Activated T-cell treated with anti-CD3 and anti-CD28 coated beads, Interleukin-2, amount 50 U/mL, for 24 hours (primary cell): ENCODE measurements at regions not wholly inside any gene's neighbourhood (a gene's known extent, or its start where the extent isn't known, plus 50 kb on each side); places are given as distances from the start of the nearest gene placed in this dataset.
"Not testable (repeated sequence)": the region's sequence is repeated elsewhere in the genome, so short reads cannot be mapped to it uniquely, and the experiment has no call there.

Source experiments
- DNase-seq: peaks from one replicate; pipeline ENCODE4 v3.0.0-alpha.2; 2020
- H3K27ac Mint-ChIP-seq: 2 replicates; pipeline ENCODE4 v1.8.0; 2020; ENCODE audit warnings: mild to moderate bottlenecking, mixed read lengths
- H3K27me3 Mint-ChIP-seq: 2 replicates; pipeline ENCODE4 v1.8.0; 2020; ENCODE audit warnings: mixed read lengths
- H3K36me3 Mint-ChIP-seq: 2 replicates; pipeline ENCODE4 v1.8.0; 2020; ENCODE audit warnings: low read depth, mixed read lengths
- H3K4me1 Mint-ChIP-seq: 2 replicates; pipeline ENCODE4 v1.8.0; 2020; ENCODE audit warnings: low read depth, mixed read lengths
- H3K4me3 Mint-ChIP-seq: 2 replicates; pipeline ENCODE4 v1.8.0; 2020; ENCODE audit warnings: mild to moderate bottlenecking, moderate library complexity, mixed read lengths
- H3K9me3 Mint-ChIP-seq: 2 replicates; pipeline ENCODE4 v1.8.0; 2020; ENCODE audit warnings: mixed read lengths

DNA sequence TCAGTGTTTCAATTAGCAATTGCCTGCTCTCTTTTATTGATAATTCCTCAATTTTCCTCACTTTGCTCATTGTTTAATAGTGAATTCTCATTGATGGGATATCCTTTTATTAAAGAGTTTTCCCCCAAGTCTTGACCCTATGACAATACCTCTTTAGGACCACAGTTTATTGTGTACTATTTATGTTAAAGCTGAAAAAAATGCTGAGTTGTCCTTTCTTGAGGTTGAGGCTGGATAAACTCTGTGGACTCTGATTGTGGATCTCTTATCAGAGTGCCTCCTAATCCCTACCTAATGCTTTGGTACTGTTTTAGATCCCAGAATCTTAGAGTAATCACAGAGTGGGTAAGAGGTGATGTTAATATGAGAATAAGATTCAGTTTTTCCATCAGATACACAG lies 416.3 kb upstream of the GBE1 start:
- no peak for DNase-seq
- Mint-ChIP-seq H3K36me3 (no peaks in the 10 kb centered on the region), H3K4me1 (no peaks in the 10 kb centered on the region), H3K27me3 (no peaks in the 10 kb centered on the region), H3K27ac (no peak overlapping the region), H3K4me3 (no peak overlapping the region), H3K9me3 (no peaks in the 10 kb centered on the region)

DNA sequence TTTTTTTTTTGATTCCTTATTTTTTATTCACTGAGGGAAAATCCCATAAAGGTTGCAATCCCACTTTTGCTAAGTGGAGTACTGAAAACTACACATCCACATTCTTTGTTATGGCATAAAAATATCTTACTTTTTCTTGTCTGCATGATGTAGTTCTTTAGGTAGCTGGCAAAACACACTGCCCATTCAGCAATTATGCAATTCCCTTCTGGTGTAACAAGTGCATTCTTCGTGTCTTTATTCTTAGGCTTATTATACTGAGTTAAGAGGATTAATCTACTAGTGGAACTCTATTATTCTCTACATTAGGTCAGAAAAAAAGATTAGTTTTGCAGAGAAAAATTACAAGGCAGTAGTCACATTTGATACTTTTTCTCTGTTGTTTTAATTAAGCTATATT lies 403.8 kb upstream of the GBE1 start:
- H3K9me3 Mint-ChIP-seq, result peaks cover 4% of the 10 kb centered on the region

DNA sequence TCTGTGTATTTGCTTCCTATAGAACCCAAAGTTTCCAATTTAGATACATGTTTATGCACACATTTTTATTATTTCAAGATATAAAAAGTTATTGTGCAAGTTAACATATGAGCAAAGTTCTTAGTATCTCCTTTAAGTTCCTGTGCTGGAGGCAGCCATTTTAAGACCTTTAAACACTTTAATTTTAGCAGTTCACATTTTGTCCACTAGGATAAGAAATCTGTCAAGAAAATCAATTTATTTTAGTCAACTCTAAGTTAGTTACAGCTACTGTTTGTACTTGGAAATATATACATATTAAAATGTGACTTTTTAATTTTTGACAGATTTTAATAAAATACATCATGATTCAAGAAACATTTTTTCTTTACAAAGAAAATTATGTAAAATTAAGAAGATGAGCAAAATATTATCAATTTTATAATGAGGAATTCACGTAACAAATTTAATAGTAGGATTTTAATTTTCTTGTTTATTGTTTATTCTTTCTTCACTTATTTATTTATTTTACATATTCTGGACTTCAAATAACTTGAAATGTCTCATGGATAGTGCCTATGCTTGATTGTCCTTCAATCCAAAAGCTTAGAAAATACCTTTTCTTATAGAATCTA lies 402.6 kb upstream of the GBE1 start:
- DNase-seq, result no peak
- Mint-ChIP-seq H3K4me3 (no peak overlapping the region), H3K9me3 (no peaks in the 10 kb centered on the region), H3K27me3 (no peaks in the 10 kb centered on the region), H3K36me3 (no peaks in the 10 kb centered on the region), H3K4me1 (no peaks in the 10 kb centered on the region), H3K27ac (no peak overlapping the region)

More for the DNA sequence above, 403.8 kb upstream of the GBE1 start:
- Mint-ChIP-seq H3K36me3 (no peaks in the 10 kb centered on the region), H3K4me3 (no peak overlapping the region), H3K27me3 (no peaks in the 10 kb centered on the region), H3K4me1 (no peaks in the 10 kb centered on the region), H3K27ac (no peak overlapping the region)
- no peak for DNase-seq

DNA sequence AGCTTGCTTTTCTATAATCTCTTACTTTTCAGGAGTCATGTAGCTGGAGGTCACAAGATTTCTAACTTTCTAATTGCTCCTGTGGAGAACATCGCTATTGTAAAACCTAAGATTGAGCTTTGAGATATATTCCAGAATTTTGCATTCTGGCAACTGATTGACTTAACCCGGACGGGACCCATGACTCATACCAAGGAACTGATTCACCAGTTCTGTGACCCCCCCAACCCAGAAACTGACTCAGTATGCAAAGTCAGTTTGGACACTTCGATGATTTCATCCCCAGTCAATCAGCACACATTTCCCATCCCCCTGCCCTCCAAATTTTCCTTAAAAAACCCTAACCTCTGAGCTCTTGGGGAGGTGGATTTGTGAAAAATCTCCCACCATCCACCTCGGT lies 396.5 kb upstream of the GBE1 start:
- Mint-ChIP-seq H3K27ac (no peak overlapping the region), H3K36me3 (no peaks in the 10 kb centered on the region), H3K27me3 (no peaks in the 10 kb centered on the region), H3K9me3 (no peaks in the 10 kb centered on the region), H3K4me1 (no peaks in the 10 kb centered on the region), H3K4me3 (no peak overlapping the region)
- no peak for DNase-seq

DNA sequence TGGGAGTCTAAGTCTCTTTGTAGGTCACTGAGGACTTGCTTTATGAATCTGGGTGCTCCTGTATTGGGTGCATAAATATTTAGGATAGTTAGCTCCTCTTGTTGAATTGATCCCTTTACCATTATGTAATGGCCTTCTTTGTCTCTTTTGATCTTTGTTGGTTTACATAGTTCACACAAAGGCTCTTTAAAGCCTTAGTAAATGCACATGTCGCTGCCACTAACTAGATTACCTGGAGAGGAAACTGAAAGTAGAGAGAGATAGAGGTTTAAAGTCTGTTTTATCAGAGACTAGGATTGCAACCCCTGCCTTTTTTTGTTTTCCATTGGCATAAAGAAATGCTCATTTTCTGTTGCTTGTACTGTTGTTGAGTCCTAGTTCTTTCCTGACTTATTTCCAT lies 392.4 kb upstream of the GBE1 start:
- H3K9me3 Mint-ChIP-seq, H3K36me3 Mint-ChIP-seq, DNase-seq, H3K4me1 Mint-ChIP-seq, H3K27me3 Mint-ChIP-seq, H3K4me3 Mint-ChIP-seq, H3K27ac Mint-ChIP-seq: not testable (repeated sequence)

DNA sequence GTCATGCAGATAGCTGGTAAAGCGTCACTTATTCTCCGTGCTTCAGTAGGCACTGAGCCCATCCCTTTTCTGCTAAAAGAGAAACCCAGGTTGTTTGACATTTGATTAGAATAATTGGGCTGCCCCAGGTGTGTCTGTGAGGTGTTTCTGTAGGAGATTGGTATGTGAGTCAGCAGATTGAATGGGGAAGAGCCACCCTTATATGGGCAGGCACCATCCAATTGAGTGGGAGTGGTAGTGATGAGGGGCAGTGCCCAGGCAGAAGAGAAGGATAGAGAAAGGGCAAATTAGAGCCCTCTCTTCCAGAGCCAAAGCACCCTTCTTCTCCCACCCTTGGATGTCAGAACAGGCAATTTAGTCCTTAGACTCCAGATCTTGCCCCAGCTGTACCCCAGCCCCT lies 384.3 kb upstream of the GBE1 start:
- Mint-ChIP-seq H3K27ac (no peak overlapping the region), H3K4me3 (no peak overlapping the region)

DNA sequence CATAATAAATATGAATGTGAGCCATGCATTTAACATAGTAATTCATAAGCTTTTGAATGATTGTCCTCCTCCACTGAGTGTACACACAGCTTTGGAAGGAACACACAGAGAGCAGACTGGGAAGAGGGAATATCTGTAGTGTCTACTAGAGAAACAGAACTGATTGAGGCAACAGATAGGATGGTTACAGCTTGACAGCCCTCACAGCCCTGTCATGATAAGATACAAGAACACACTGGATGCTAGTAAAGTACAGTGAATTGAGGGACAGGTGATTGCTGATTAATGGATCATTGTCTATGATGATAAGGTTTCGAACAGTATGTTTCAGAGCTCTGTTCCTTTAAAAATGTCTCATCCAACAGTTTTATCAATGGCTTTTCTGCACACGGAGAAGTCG lies 383.4 kb upstream of the GBE1 start:
- no peak for DNase-seq
- no peaks in the 10 kb centered on the region for H3K27me3 Mint-ChIP-seq
- H3K27ac Mint-ChIP-seq, result no peak overlapping the region
- no peak overlapping the region for H3K4me3 Mint-ChIP-seq
- H3K36me3 Mint-ChIP-seq, result no peaks in the 10 kb centered on the region
- no peaks in the 10 kb centered on the region for H3K4me1 Mint-ChIP-seq
- no peaks in the 10 kb centered on the region for H3K9me3 Mint-ChIP-seq

More for the DNA sequence above, 384.3 kb upstream of the GBE1 start:
- DNase-seq, result no peak
- no peaks in the 10 kb centered on the region for H3K27me3 Mint-ChIP-seq
- no peaks in the 10 kb centered on the region for H3K9me3 Mint-ChIP-seq
- H3K4me1 Mint-ChIP-seq, result no peaks in the 10 kb centered on the region
- H3K36me3 Mint-ChIP-seq, result no peaks in the 10 kb centered on the region

DNA sequence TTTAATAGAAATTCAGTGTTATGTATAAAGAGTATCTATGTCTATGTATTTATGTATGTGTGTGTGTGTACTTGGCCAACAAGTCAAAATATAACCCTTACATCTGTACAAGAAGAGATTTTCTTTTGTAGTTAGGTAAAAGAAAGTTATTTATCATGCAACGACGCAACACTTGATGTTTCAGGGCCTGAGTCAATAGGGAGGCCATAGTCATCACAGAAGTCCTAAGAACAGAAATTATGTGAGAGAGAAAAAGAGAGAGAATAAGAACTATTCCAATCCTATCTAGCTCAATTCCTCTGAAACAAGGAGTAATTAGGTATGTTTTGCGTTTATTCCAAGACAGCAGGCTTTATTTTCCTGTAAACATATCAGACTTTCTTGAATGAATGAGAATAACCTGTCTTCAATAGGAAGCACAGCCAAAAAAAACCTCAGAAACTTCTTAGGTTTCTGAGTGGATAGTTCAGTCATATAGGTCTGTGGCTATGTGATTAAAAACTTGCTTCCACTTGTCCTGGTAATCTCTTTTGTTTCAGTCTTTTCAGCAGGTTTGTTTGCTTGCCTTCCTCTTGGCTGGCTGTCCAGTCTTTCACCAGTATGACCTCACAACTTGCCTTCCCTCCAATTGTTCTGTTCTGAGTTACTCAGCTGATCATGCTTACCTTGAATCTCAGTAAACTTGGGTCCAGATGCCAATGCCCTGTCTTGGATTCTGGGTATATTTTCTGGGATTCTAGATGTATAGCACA lies 382.4 kb upstream of the GBE1 start:
- Mint-ChIP-seq H3K4me3 (no peak overlapping the region), H3K27me3 (no peaks in the 10 kb centered on the region), H3K27ac (no peak overlapping the region), H3K36me3 (no peaks in the 10 kb centered on the region), H3K9me3 (no peaks in the 10 kb centered on the region), H3K4me1 (no peaks in the 10 kb centered on the region)
- DNase-seq, result no peak

DNA sequence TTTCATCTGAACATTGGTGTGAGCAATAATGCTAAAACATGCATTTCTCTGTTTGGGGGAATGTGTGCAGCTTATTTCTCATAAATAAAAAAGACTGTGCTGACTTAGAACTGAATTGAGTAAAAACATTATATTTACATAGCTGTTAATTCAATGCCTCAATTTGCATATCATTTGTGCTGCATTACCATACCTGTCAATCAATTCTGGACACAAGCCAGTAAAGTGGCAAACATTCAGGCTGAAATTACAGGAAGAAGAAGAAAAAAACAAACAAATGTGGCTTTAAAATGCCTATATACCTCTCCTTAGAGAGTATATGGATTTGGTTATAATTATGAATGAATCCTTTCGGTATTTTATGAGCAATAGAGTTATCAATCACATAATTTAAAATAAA lies 380.1 kb upstream of the GBE1 start:
- Mint-ChIP-seq H3K27ac (no peak overlapping the region), H3K9me3 (no peaks in the 10 kb centered on the region), H3K4me1 (no peaks in the 10 kb centered on the region)

DNA sequence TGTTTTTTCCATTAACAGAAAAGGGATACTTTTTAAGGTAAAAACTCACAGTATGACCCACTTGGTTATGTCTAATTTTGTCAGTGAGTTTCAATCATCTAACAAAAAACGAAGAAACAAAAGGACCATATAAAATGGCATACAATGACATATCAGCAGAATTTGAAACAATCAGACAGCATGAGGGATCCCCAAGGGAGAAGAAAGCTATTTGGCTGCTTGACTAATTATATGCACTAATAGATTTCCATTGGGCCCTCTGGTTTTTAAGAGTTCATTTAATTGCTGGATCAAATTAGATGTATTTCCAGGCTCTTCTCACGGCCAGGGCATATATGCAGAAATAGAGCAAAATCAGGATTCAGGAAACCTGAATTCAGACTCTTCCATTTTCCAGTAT lies 376.4 kb upstream of the GBE1 start:
- no peak overlapping the region for H3K27ac Mint-ChIP-seq
- no peak overlapping the region for H3K4me3 Mint-ChIP-seq
- H3K4me1 Mint-ChIP-seq, result no peaks in the 10 kb centered on the region
- no peaks in the 10 kb centered on the region for H3K27me3 Mint-ChIP-seq
- no peaks in the 10 kb centered on the region for H3K9me3 Mint-ChIP-seq
- no peaks in the 10 kb centered on the region for H3K36me3 Mint-ChIP-seq
- no peak for DNase-seq

More for the DNA sequence above, 380.1 kb upstream of the GBE1 start:
- Mint-ChIP-seq H3K36me3 (no peaks in the 10 kb centered on the region), H3K27me3 (no peaks in the 10 kb centered on the region), H3K4me3 (no peak overlapping the region)
- no peak for DNase-seq

DNA sequence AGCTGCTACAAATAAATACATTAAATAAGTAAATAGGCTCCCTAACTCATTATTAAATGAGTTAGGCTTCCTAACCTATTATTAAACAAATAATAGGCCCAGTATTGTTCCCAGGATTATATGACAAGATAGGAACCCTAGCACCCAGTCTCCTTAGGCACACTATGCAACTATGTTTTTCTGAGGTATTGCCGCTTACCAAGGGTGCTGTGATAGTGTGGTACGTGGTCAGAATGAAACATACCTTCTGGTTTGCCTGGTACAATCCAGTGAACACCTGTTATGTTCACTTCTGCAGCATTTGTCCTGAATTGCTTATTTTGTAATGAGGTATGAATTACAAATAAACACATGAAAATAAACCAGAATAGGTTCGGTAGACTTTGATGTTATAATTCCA lies 375.6 kb upstream of the GBE1 start:
- Mint-ChIP-seq H3K4me3 (no peak overlapping the region), H3K27ac (no peak overlapping the region), H3K9me3 (no peaks in the 10 kb centered on the region), H3K27me3 (no peaks in the 10 kb centered on the region), H3K36me3 (no peaks in the 10 kb centered on the region), H3K4me1 (no peaks in the 10 kb centered on the region)
- no peak for DNase-seq

DNA sequence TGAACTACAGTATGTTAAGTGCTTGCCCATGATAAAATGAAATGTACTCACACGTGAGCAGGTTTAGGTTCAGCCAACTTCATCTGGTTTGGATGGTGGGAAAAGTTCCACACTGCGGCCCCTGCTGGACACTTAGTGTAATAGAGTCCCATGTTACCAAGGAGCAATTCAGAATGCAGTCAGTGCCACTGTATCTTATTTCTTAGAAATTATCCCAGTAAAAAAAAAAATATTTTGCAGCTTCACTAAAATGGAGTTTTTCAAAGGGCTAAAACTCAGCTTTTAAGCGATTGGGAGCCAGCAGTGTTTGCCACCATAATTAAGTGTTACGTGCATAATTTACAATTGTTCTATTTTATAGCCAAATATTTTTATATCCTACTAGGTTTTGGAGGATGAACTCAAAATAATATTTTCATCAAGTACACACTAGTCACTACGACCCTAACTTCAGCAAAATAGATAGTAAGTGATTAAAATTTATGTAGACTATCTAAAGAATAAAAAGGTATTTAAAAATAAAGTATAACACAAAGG lies 371.7 kb upstream of the GBE1 start:
- Mint-ChIP-seq H3K27ac (no peak overlapping the region), H3K9me3 (no peaks in the 10 kb centered on the region), H3K36me3 (no peaks in the 10 kb centered on the region), H3K27me3 (no peaks in the 10 kb centered on the region), H3K4me1 (no peaks in the 10 kb centered on the region), H3K4me3 (no peak overlapping the region)
- peak; percentile 37 for DNase-seq

DNA sequence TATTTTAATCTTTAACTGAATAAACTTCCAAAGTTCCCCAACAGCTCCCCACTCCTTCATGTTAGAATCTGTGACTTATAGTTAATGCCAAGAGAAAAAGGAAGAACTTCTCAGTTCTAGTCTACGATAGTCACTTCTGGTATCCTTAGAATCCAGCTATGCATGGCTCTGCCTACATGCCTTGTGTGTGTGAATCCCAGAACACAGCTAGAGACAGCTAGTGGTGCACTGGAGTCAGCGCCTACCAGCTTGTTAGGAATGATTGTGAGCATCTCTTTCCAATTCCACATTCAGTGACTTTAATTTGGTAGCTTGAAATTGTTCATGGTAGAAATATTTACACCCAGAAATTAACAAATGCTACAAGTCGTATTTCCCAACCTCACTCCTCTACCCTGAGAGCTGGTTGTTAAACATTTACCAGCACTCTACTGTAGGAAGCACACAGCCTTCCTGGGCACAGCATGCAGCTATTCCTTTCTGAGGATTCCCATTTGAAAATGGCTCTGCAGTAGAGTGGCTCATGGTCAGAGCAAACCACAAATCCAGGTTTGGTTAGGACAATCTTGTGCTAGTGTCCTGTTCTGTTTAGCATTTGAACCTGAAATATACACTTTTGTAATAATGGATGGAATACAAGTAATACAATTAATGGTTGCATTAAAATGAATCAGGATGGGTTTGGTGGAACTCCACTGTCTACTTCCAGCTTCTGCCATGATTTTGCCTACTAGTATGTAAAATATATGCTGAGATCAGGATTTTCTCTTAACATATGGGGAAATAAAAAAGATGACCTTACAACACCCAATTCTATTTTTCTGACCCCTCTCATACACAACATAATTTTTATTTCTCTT lies 371.0 kb upstream of the GBE1 start:
- Mint-ChIP-seq H3K4me1 (no peaks in the 10 kb centered on the region), H3K36me3 (no peaks in the 10 kb centered on the region), H3K27me3 (no peaks in the 10 kb centered on the region), H3K27ac (no peak overlapping the region), H3K9me3 (no peaks in the 10 kb centered on the region), H3K4me3 (no peak overlapping the region)
- DNase-seq, result no peak

DNA sequence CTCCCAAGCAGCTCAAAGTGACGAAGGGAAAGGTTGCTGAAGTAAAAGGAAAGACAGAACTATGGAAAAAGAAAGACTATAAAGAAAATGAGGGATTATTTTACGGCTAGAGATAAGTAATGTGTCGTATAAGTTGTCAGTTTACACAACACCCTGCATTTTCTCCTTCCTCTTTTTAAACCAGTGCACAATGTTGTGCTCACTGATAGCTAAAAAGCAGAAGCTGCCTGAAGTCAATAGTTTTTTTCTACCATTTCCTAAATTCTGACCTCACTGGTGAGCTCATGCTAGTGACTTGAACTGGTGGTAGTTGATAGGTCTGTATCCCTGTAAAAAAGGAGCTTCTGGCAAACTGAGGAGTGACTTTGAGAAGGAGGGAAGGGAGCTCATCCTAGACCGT lies 368.6 kb upstream of the GBE1 start:
- H3K4me3 Mint-ChIP-seq, result no peak overlapping the region
- H3K4me1 Mint-ChIP-seq, result no peaks in the 10 kb centered on the region

More for the DNA sequence above, 368.6 kb upstream of the GBE1 start:
- no peaks in the 10 kb centered on the region for H3K9me3 Mint-ChIP-seq
- DNase-seq, result no peak
- no peak overlapping the region for H3K27ac Mint-ChIP-seq
- H3K27me3 Mint-ChIP-seq, result no peaks in the 10 kb centered on the region
- no peaks in the 10 kb centered on the region for H3K36me3 Mint-ChIP-seq
